A673 (cell line): ENCODE measurements at regions not wholly inside any gene's neighbourhood (a gene's known extent, or its start where the extent isn't known, plus 50 kb on each side); places are given as distances from the start of the nearest gene placed in this dataset.

Experiments used
- BruUV-seq: library from RNA; stranded (reverse); fragments of 400-500 nt; replicated peaks from 2 replicates; lab custom pipeline; 2021; lab: Mats Ljungman, UMichigan
- CTCF ChIA-PET: fragments of 300-600 bp; sonication (Branson Sonifier 250); formaldehyde crosslinking; loops from one replicate; lab custom pipeline; 2022; ENCODE audit warnings: antibody characterized with exemption; lab: Charles Lee
- POLR2A ChIA-PET: fragments of 300-600 bp; sonication (Branson Sonifier 250); formaldehyde crosslinking; loops from one replicate; lab custom pipeline; 2022; ENCODE audit warnings: antibody characterized with exemption; ENCODE audit not compliant: low non-redundant PET; lab: Charles Lee
- DNase-seq: peaks from one replicate; pipeline ENCODE4 v3.0.0-alpha.2; 2015; ENCODE audit warnings: low spot score
- H3K27ac ChIP-seq: fragments of 200-600 bp; sonication (generic); 2 replicates; pipeline ENCODE4 v1.5.1; 2016; ENCODE audit warnings: mixed run types, low read depth, mild to moderate bottlenecking, mixed read lengths, antibody characterized with exemption, low read length; ENCODE audit not compliant: poor library complexity, severe bottlenecking
- H3K27me3 ChIP-seq: fragments of 200-600 bp; sonication (generic); replicated peaks from 2 replicates; pipeline ENCODE4 v1.6.1; 2017; ENCODE audit warnings: mixed run types, low read depth, mild to moderate bottlenecking, mixed read lengths, antibody characterized with exemption, low read length; ENCODE audit not compliant: insufficient read depth, poor library complexity
- H3K36me3 ChIP-seq: fragments of 200-600 bp; sonication (generic); 2 replicates; pipeline ENCODE4 v1.6.1; 2016; ENCODE audit warnings: mixed run types, mild to moderate bottlenecking, mixed read lengths, antibody characterized with exemption, low read length; ENCODE audit not compliant: insufficient read depth, poor library complexity, severe bottlenecking
- H3K4me1 ChIP-seq: fragments of 200-600 bp; sonication (generic); 2 replicates; pipeline ENCODE4 v1.6.1; 2017; ENCODE audit warnings: mixed run types, mild to moderate bottlenecking, mixed read lengths, antibody characterized with exemption, low read length; ENCODE audit not compliant: insufficient read depth, poor library complexity, severe bottlenecking
- H3K4me3 ChIP-seq: fragments of 200-600 bp; sonication (generic); 2 replicates; pipeline ENCODE4 v1.5.1; 2016; ENCODE audit warnings: low read depth, mixed run types, mild to moderate bottlenecking, mixed read lengths, low read length; ENCODE audit not compliant: poor library complexity, severe bottlenecking
- H3K9me3 ChIP-seq: fragments of 200-600 bp; sonication (generic); 2 replicates; pipeline ENCODE4 v1.6.1; 2016; ENCODE audit warnings: mixed run types, low read depth, mild to moderate bottlenecking, mixed read lengths, antibody characterized with exemption, low read length; ENCODE audit not compliant: poor library complexity, severe bottlenecking
- CTCF ChIP-seq: fragments of 300-800, 200-600 bp; sonication (generic); conservative IDR thresholded peaks from 2 replicates; pipeline ENCODE4 v1.5.1; 2017; ENCODE audit warnings: low read depth, mild to moderate bottlenecking, antibody characterized with exemption, low read length, moderate library complexity, mixed read lengths
- EZH2 ChIP-seq: fragments of 200-600 bp; sonication (generic); IDR thresholded peaks from 2 replicates; pipeline ENCODE4 v1.6.1; 2017; ENCODE audit warnings: borderline replicate concordance, low read depth, mild to moderate bottlenecking, mixed read lengths, antibody characterized with exemption, low read length; ENCODE audit not compliant: poor library complexity, severe bottlenecking
- intact Hi-C: fragments of 100-400 bp; cut with micrococcal nuclease; formaldehyde crosslinking; loops from one replicate; pipeline ENCODE4 v1.10.0; 2022; ENCODE audit not compliant: unreplicated experiment

GRCh38 chr2:76073992-76074604 is 363.4 kb upstream of the GCFC2 start:
- ChIA-PET CTCF (no interaction called here), POLR2A (no interaction called here)
- H3K27ac ChIP-seq: no peak overlapping the region
- TF ChIP-seq EZH2 (no peak), CTCF (no peak)
- BruUV-seq: no TSS peak
- intact Hi-C loops: no loop called here
- H3K4me1 ChIP-seq: no peaks in the 10 kb centered on the region
- H3K4me3 ChIP-seq: no peak overlapping the region
- no peaks in the 10 kb centered on the region for H3K36me3 ChIP-seq
- H3K9me3 ChIP-seq: no peaks in the 10 kb centered on the region
- no peak for DNase-seq
- no peaks in the 10 kb centered on the region for H3K27me3 ChIP-seq

GRCh38 chr2:76050196-76050595 is 339.5 kb upstream of the GCFC2 start:
- CTCF ChIA-PET: interaction anchor here (0.6 kb wide), 1 partner anchor 287 kb away, joined by 3 read pairs; no protein-coding TSS in a partner anchor
- BruUV-seq: no TSS peak
- POLR2A ChIA-PET: no interaction called here

GRCh38 chr2:76044701-76045100 is 334.0 kb upstream of the GCFC2 start:
- H3K27ac ChIP-seq: no peak overlapping the region
- DNase-seq: no peak
- peaks cover 4% of the 10 kb centered on the region for H3K9me3 ChIP-seq
- H3K27me3 ChIP-seq: no peaks in the 10 kb centered on the region
- intact Hi-C loops: no loop called here
- TF ChIP-seq EZH2 (no peak), CTCF (no peak)
- CTCF ChIA-PET: no interaction called here
- no peaks in the 10 kb centered on the region for H3K4me1 ChIP-seq
- H3K4me3 ChIP-seq: no peak overlapping the region
- no peaks in the 10 kb centered on the region for H3K36me3 ChIP-seq
- no TSS peak for BruUV-seq
- POLR2A ChIA-PET: no interaction called here

More at GRCh38 chr2:76050196-76050595, 339.5 kb upstream of the GCFC2 start:
- DNase-seq: no peak
- Histone ChIP-seq H3K9me3 (peaks cover 8% of the 10 kb centered on the region), H3K27ac (no peak overlapping the region), H3K36me3 (no peaks in the 10 kb centered on the region), H3K4me1 (no peaks in the 10 kb centered on the region), H3K27me3 (no peaks in the 10 kb centered on the region), H3K4me3 (no peak overlapping the region)
- peak; percentile 23; the same call in 1 of the 2 replicates for TF ChIP-seq CTCF
- no peak for TF ChIP-seq EZH2
- intact Hi-C loops: no loop called here
